Eye (tissue), 1 donor: ENCODE measurements at regions not wholly inside any gene's neighbourhood (a gene's known extent, or its start where the extent isn't known, plus 50 kb on each side); places are given as distances from the start of the nearest gene placed in this dataset.

ENCODE experiments used
- DNase-seq: peaks from one replicate; pipeline ENCODE4 v3.0.0-alpha.2; 2015

- DNase-seq = no peak
Measured at GRCh38 chr11:115672412-115672811, 168.2 kb upstream of the CADM1 start.

- DNase-seq = peak; percentile 52
Measured at GRCh38 chr11:115670538-115671205, 166.5 kb upstream of the CADM1 start.

GRCh38 chr11:115665958-115666357 is 161.7 kb upstream of the CADM1 start:
- DNase-seq = peak; percentile 50

GRCh38 chr11:115665175-115665821 is 161.1 kb upstream of the CADM1 start:
- peak; percentile 49 for DNase-seq

GRCh38 chr11:115664313-115664712 is 160.1 kb upstream of the CADM1 start:
- DNase-seq = no peak

GRCh38 chr11:115663790-115664189 is 159.6 kb upstream of the CADM1 start:
- no peak for DNase-seq

GRCh38 chr11:115660030-115660805 is 156.0 kb upstream of the CADM1 start:
- DNase-seq = peak; percentile 87

- peak; percentile 80 for DNase-seq
Measured at GRCh38 chr11:115659061-115659963, 155.1 kb upstream of the CADM1 start.

GRCh38 chr11:115657586-115657985 is 153.4 kb upstream of the CADM1 start:
- DNase-seq = no peak

- DNase-seq = no peak
Measured at GRCh38 chr11:115656669-115657068, 152.5 kb upstream of the CADM1 start.

- DNase-seq = peak; percentile 28
Measured at GRCh38 chr11:115656041-115656440, 151.8 kb upstream of the CADM1 start.

GRCh38 chr11:115654792-115655191 is 150.6 kb upstream of the CADM1 start:
- DNase-seq = no peak

GRCh38 chr11:115653926-115654325 is 149.7 kb upstream of the CADM1 start:
- DNase-seq = no peak

- no peak for DNase-seq
Measured at GRCh38 chr11:115653076-115653475, 148.9 kb upstream of the CADM1 start.

GRCh38 chr11:115652496-115652895 is 148.3 kb upstream of the CADM1 start:
- DNase-seq = no peak

GRCh38 chr11:115652094-115652493 is 147.9 kb upstream of the CADM1 start:
- no peak for DNase-seq

- no peak for DNase-seq
Measured at GRCh38 chr11:115649461-115649860, 145.2 kb upstream of the CADM1 start.

- peak; percentile 94 for DNase-seq
Measured at GRCh38 chr11:115645631-115646317, 141.6 kb upstream of the CADM1 start.

- peak; percentile 63 for DNase-seq
Measured at GRCh38 chr11:115644856-115645255, 140.6 kb upstream of the CADM1 start.

- peak; percentile 75 for DNase-seq
Measured at GRCh38 chr11:115643549-115644270, 139.5 kb upstream of the CADM1 start.

- no peak for DNase-seq
Measured at GRCh38 chr11:115642660-115643059, 138.4 kb upstream of the CADM1 start.
